HEK293 (cell line): ENCODE measurements at regions not wholly inside any gene's neighbourhood (a gene's known extent, or its start where the extent isn't known, plus 50 kb on each side); places are given as distances from the start of the nearest gene placed in this dataset.

Source experiments
- CTCF ChIA-PET: fragments of 350-600 bp; formaldehyde crosslinking; extraction: SDS; loops from one replicate; lab custom pipeline; 2021; ENCODE audit warnings: antibody characterized with exemption; lab: Yijun Ruan, JAX
- POLR2A ChIA-PET: fragments of 300-600 bp; formaldehyde crosslinking; extraction: SDS; loops from one replicate; lab custom pipeline; 2020; ENCODE audit warnings: antibody characterized with exemption, inconsistent platforms; lab: Yijun Ruan, JAX
- H3K27ac ChIP-seq: fragments of 200-500 bp; sonication (Bioruptor generic); 2 replicates; pipeline ENCODE4 v1.5.1; 2014; ENCODE audit warnings: low read depth, low read length, control low read depth, inconsistent platforms; ENCODE audit errors: extremely low read depth
- H3K36me3 ChIP-seq, 2 experiments: fragments of 200-500 bp in 1 of 2; sonication (Bioruptor generic) in 1 of 2; 1 replicate in 1 of 2; 2 replicates in 1 of 2; pipeline ENCODE4 v1.5.1; 2014 to 2017; ENCODE audit warnings: inconsistent platforms in 2 of 2, low read length in 2 of 2; ENCODE audit not compliant: control insufficient read depth in 2 of 2, insufficient read depth in 1 of 2
- H3K4me1 ChIP-seq: fragments of 200-500 bp; sonication (Bioruptor generic); 2 replicates; pipeline ENCODE4 v1.5.1; 2014; ENCODE audit warnings: mild to moderate bottlenecking, low read length, inconsistent platforms; ENCODE audit not compliant: control insufficient read depth, insufficient read depth
- H3K4me3 ChIP-seq: 2 replicates; pipeline ENCODE4 v1.5.1; 2011; ENCODE audit warnings: low read depth, mild to moderate bottlenecking, control low read depth, low read length, moderate library complexity
- H3K9me3 ChIP-seq: fragments of 200-500 bp; sonication (Bioruptor generic); 2 replicates; pipeline ENCODE4 v1.5.1; 2014; ENCODE audit warnings: low read depth, low read length, inconsistent platforms; ENCODE audit not compliant: control insufficient read depth, insufficient read depth
- GLI2 ChIP-seq: fragments of 450-650 bp; formaldehyde crosslinking; IDR thresholded peaks from 2 replicates; pipeline ENCODE4; 2017; ENCODE audit warnings: missing biosample characterization, missing genetic modification characterization, low read depth, borderline replicate concordance
- HIC1 ChIP-seq: fragments of 450-650 bp; formaldehyde crosslinking; IDR thresholded peaks from 2 replicates; pipeline ENCODE4 v1.5.1; 2016; ENCODE audit warnings: missing biosample characterization, missing genetic modification characterization
- INSM2 ChIP-seq: fragments of 450-650 bp; formaldehyde crosslinking; IDR thresholded peaks from 2 replicates; pipeline ENCODE4 v1.5.1; 2016; ENCODE audit warnings: missing biosample characterization, missing genetic modification characterization
- KLF16 ChIP-seq: fragments of 450-650 bp; formaldehyde crosslinking; IDR thresholded peaks from 2 replicates; pipeline ENCODE4 v1.5.1; 2017; ENCODE audit warnings: missing biosample characterization, missing genetic modification characterization
- KLF7 ChIP-seq: fragments of 450-650 bp; formaldehyde crosslinking; IDR thresholded peaks from 2 replicates; pipeline ENCODE4 v1.5.1; 2016; ENCODE audit warnings: missing biosample characterization, missing genetic modification characterization, borderline replicate concordance
- OSR2 ChIP-seq: fragments of 450-650 bp; formaldehyde crosslinking; IDR thresholded peaks from 2 replicates; pipeline ENCODE4 v1.5.1; 2016; ENCODE audit warnings: missing biosample characterization, missing genetic modification characterization
- SP3 ChIP-seq: fragments of 450-650 bp; formaldehyde crosslinking; IDR thresholded peaks from 2 replicates; pipeline ENCODE4 v1.5.1; 2016; ENCODE audit warnings: missing biosample characterization, missing genetic modification characterization
- ZBTB1 ChIP-seq: fragments of 450-650 bp; formaldehyde crosslinking; IDR thresholded peaks from 2 replicates; pipeline ENCODE4 v1.5.1; 2016; ENCODE audit warnings: missing biosample characterization, missing genetic modification characterization
- ZFP69B ChIP-seq: fragments of 450-650 bp; formaldehyde crosslinking; IDR thresholded peaks from 2 replicates; pipeline ENCODE4 v1.5.1; 2016; ENCODE audit warnings: missing biosample characterization, missing genetic modification characterization
- ZNF18 ChIP-seq: fragments of 450-650 bp; formaldehyde crosslinking; IDR thresholded peaks from 2 replicates; pipeline ENCODE4 v1.5.1; 2016; ENCODE audit warnings: missing biosample characterization, missing genetic modification characterization
- ZNF23 ChIP-seq: fragments of 450-650 bp; formaldehyde crosslinking; IDR thresholded peaks from 2 replicates; pipeline ENCODE4 v1.5.1; 2016; ENCODE audit warnings: missing biosample characterization, missing genetic modification characterization, borderline replicate concordance
- ZNF266 ChIP-seq: fragments of 450-650 bp; formaldehyde crosslinking; IDR thresholded peaks from 2 replicates; pipeline ENCODE4 v1.5.1; 2016; ENCODE audit warnings: missing biosample characterization, missing genetic modification characterization, low read depth
- ZNF302 ChIP-seq: fragments of 450-650 bp; formaldehyde crosslinking; IDR thresholded peaks from 2 replicates; pipeline ENCODE4 v1.5.1; 2016; ENCODE audit warnings: missing biosample characterization, missing genetic modification characterization, low read depth
- ZNF324 ChIP-seq: fragments of 450-650 bp; formaldehyde crosslinking; IDR thresholded peaks from 2 replicates; pipeline ENCODE4 v1.5.1; 2016; ENCODE audit warnings: missing biosample characterization, missing genetic modification characterization
- ZNF37A ChIP-seq: fragments of 450-650 bp; IDR thresholded peaks from 2 replicates; pipeline ENCODE4 v1.5.1; 2018; ENCODE audit warnings: missing biosample characterization, missing genetic modification characterization
- ZNF473 ChIP-seq: fragments of 450-650 bp; formaldehyde crosslinking; IDR thresholded peaks from 2 replicates; pipeline ENCODE4 v1.5.1; 2017; ENCODE audit warnings: missing biosample characterization, missing genetic modification characterization
- ZNF510 ChIP-seq: fragments of 450-650 bp; formaldehyde crosslinking; IDR thresholded peaks from 2 replicates; pipeline ENCODE4 v1.5.1; 2018; ENCODE audit warnings: mild to moderate bottlenecking, missing genetic modification characterization, missing biosample characterization; ENCODE audit not compliant: insufficient replicate concordance
- ZNF513 ChIP-seq: fragments of 450-650 bp; IDR thresholded peaks from 2 replicates; pipeline ENCODE4 v1.5.1; 2018; ENCODE audit warnings: missing biosample characterization, missing genetic modification characterization
- ZNF549 ChIP-seq: fragments of 450-650 bp; IDR thresholded peaks from 2 replicates; pipeline ENCODE4 v1.5.1; 2018; ENCODE audit warnings: missing biosample characterization, missing genetic modification characterization, mild to moderate bottlenecking, inconsistent platforms, moderate library complexity
- ZNF561 ChIP-seq: fragments of 450-650 bp; IDR thresholded peaks from 2 replicates; pipeline ENCODE4 v1.5.1; 2018; ENCODE audit warnings: missing biosample characterization, missing genetic modification characterization, borderline replicate concordance
- ZNF600 ChIP-seq: fragments of 450-650 bp; formaldehyde crosslinking; IDR thresholded peaks from 2 replicates; pipeline ENCODE4 v1.5.1; 2016; ENCODE audit warnings: missing biosample characterization, missing genetic modification characterization
- ZNF629 ChIP-seq: fragments of 450-650 bp; formaldehyde crosslinking; IDR thresholded peaks from 2 replicates; pipeline ENCODE4 v1.5.1; 2017; ENCODE audit warnings: missing biosample characterization, missing genetic modification characterization
- ZNF645 ChIP-seq: fragments of 450-650 bp; formaldehyde crosslinking; IDR thresholded peaks from 2 replicates; pipeline ENCODE4; 2016; ENCODE audit warnings: missing biosample characterization, missing genetic modification characterization
- ZNF707 ChIP-seq: fragments of 450-650 bp; formaldehyde crosslinking; IDR thresholded peaks from 2 replicates; pipeline ENCODE4 v1.5.1; 2016; ENCODE audit warnings: missing biosample characterization, missing genetic modification characterization
- ZSCAN5A ChIP-seq: fragments of 450-650 bp; formaldehyde crosslinking; IDR thresholded peaks from 2 replicates; pipeline ENCODE4 v1.5.1; 2016; ENCODE audit warnings: missing biosample characterization, missing genetic modification characterization

GRCh38 chr3:96324087-96324486 is 490.3 kb upstream of the EPHA6 start (continued):
- no peak for TF ChIP-seq ZNF23 (tag by site-specific recombination)

- ChIA-PET CTCF (no interaction called here), POLR2A (no interaction called here)
- Histone ChIP-seq H3K9me3 (no peaks in the 10 kb centered on the region), H3K36me3 (no peaks in the 10 kb centered on the region), H3K4me3 (no peak overlapping the region), H3K4me1 (no peaks in the 10 kb centered on the region), H3K27ac (no peak overlapping the region)
- no peak for TF ChIP-seq ZNF324
- no peak for TF ChIP-seq ZSCAN5A (tag by site-specific recombination)
- no peak for TF ChIP-seq ZNF549 (tag by site-specific recombination)
- TF ChIP-seq OSR2 (tag by site-specific recombination): no peak
- TF ChIP-seq INSM2 (tag by site-specific recombination): no peak
- TF ChIP-seq ZNF510: no peak
- no peak for TF ChIP-seq KLF16 (tag by site-specific recombination)
- no peak for TF ChIP-seq ZNF302 (tag by site-specific recombination)
- no peak for TF ChIP-seq ZNF18 (tag by site-specific recombination)
- TF ChIP-seq ZNF23 (tag by site-specific recombination): no peak
- no peak for TF ChIP-seq ZFP69B
- TF ChIP-seq ZNF37A (tag by site-specific recombination): no peak
- no peak for TF ChIP-seq ZNF513 (tag by site-specific recombination)
- no peak for TF ChIP-seq ZNF561 (tag by site-specific recombination)
- TF ChIP-seq ZNF600 (tag by site-specific recombination): no peak
- TF ChIP-seq ZNF629 (tag by site-specific recombination): no peak
- no peak for TF ChIP-seq KLF7
- no peak for TF ChIP-seq ZNF473 (tag by site-specific recombination)
Observed at GRCh38 chr3:96330795-96331194, 483.6 kb upstream of the EPHA6 start.

GRCh38 chr3:96331341-96331740 is 483.1 kb upstream of the EPHA6 start:
- no peak overlapping the region for H3K4me3 ChIP-seq
- ChIA-PET POLR2A (no interaction called here), CTCF (no interaction called here)
- H3K4me1 ChIP-seq: no peaks in the 10 kb centered on the region
- no peak overlapping the region for H3K27ac ChIP-seq
- no peaks in the 10 kb centered on the region for H3K36me3 ChIP-seq
- H3K9me3 ChIP-seq: no peaks in the 10 kb centered on the region
- TF ChIP-seq HIC1 (tag by site-specific recombination) (no peak), ZNF266 (tag by site-specific recombination) (no peak), ZBTB1 (tag by site-specific recombination) (no peak), ZNF645 (no peak), GLI2 (no peak), ZNF707 (tag by site-specific recombination) (no peak), SP3 (tag by site-specific recombination) (no peak)
